Activated CD8-positive, alpha-beta T cell treated with anti-CD3 and anti-CD28 coated beads for 36 hours (primary cell): ENCODE measurements at regions not wholly inside any gene's neighbourhood (a gene's known extent, or its start where the extent isn't known, plus 50 kb on each side); places are given as distances from the start of the nearest gene placed in this dataset.

Experiments
- ATAC-seq: fragments of 200-7000 bp; cut with Tn5 transposase; one replicate; pipeline ENCODE4 v1.10.0; 2021; ENCODE audit warnings: mild to moderate bottlenecking, moderate library complexity
- CTCF ChIA-PET: fragments of 350-600 bp; sonication (Branson Sonifier 250); formaldehyde crosslinking; loops from one replicate; lab custom pipeline; 2021; ENCODE audit warnings: antibody characterized with exemption; lab: Charles Lee
- POLR2A ChIA-PET: fragments of 350-600 bp; sonication (Branson Sonifier 250); formaldehyde crosslinking; loops from one replicate; lab custom pipeline; 2021; ENCODE audit warnings: antibody characterized with exemption; lab: Charles Lee
- DNase-seq: peaks from one replicate; pipeline ENCODE4 v3.0.0-alpha.2; 2020
- H3K27ac Mint-ChIP-seq: one replicate; pipeline ENCODE4 v1.8.0; 2021; ENCODE audit warnings: mild to moderate bottlenecking, mixed read lengths
- H3K27me3 Mint-ChIP-seq: one replicate; pipeline ENCODE4 v1.8.0; 2021; ENCODE audit warnings: mixed read lengths
- H3K36me3 Mint-ChIP-seq: one replicate; pipeline ENCODE4 v1.8.0; 2021; ENCODE audit warnings: low read depth, mixed read lengths
- H3K4me1 Mint-ChIP-seq: one replicate; pipeline ENCODE4 v1.8.0; 2021; ENCODE audit warnings: low read depth, mixed read lengths
- H3K4me3 Mint-ChIP-seq: one replicate; pipeline ENCODE4 v1.8.0; 2021; ENCODE audit warnings: mild to moderate bottlenecking, moderate library complexity, mixed read lengths
- H3K9me3 Mint-ChIP-seq: one replicate; pipeline ENCODE4 v1.8.0; 2021; ENCODE audit warnings: mixed read lengths
- intact Hi-C: fragments of 100-400 bp; cut with micrococcal nuclease; formaldehyde crosslinking; loops from one replicate; pipeline ENCODE4 v1.10.0; 2022
- TF ChIP-seq, protein P1 (sequence below): fragments of 200-600 bp; IDR thresholded peaks from one replicate; pipeline ENCODE4 v1.8.0; 2022; ENCODE audit warnings: antibody characterized with exemption, mild to moderate bottlenecking

DNA sequence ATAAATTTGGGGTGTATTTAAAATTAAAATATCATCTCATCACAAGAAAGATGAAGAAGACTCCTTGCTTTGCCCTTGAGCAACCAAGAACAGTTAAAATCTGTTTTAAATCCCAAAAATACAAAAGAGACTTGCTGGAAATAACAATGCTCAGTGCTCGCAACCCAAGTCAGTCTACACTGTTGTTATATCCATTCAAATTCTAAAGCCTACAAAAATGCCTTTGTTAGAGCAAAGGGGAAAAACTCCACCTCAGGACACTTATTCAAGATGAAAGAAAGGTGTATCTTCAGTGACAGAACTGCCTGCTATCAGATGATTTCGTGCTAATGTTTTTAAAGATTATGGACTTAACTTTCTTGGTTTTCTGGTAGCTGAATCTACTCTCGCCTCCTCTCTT is 111.9 kb upstream of the TANK start:
- H3K9me3 Mint-ChIP-seq, result no peaks in the 10 kb centered on the region
- H3K36me3 Mint-ChIP-seq, result no peaks in the 10 kb centered on the region
- H3K27me3 Mint-ChIP-seq, result peaks cover 28% of the 10 kb centered on the region
- TF ChIP-seq, protein P1, sequence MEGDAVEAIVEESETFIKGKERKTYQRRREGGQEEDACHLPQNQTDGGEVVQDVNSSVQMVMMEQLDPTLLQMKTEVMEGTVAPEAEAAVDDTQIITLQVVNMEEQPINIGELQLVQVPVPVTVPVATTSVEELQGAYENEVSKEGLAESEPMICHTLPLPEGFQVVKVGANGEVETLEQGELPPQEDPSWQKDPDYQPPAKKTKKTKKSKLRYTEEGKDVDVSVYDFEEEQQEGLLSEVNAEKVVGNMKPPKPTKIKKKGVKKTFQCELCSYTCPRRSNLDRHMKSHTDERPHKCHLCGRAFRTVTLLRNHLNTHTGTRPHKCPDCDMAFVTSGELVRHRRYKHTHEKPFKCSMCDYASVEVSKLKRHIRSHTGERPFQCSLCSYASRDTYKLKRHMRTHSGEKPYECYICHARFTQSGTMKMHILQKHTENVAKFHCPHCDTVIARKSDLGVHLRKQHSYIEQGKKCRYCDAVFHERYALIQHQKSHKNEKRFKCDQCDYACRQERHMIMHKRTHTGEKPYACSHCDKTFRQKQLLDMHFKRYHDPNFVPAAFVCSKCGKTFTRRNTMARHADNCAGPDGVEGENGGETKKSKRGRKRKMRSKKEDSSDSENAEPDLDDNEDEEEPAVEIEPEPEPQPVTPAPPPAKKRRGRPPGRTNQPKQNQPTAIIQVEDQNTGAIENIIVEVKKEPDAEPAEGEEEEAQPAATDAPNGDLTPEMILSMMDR, result no peak
- no peaks in the 10 kb centered on the region for H3K4me1 Mint-ChIP-seq
- ATAC-seq (no peak), DNase-seq (no peak)
- intact Hi-C loops, result no loop called here
- POLR2A ChIA-PET, result interaction anchor here (1.1 kb wide), 1 partner anchor 10 kb away, joined by 3 read pairs; no protein-coding TSS in a partner anchor
- CTCF ChIA-PET, result interaction anchor here (1.7 to 2.7 kb wide), 2 partner anchors 15 kb away, joined by 9 to 14 read pairs; no protein-coding TSS in a partner anchor
- no peak overlapping the region for H3K4me3 Mint-ChIP-seq
- H3K27ac Mint-ChIP-seq, result no peak overlapping the region

DNA sequence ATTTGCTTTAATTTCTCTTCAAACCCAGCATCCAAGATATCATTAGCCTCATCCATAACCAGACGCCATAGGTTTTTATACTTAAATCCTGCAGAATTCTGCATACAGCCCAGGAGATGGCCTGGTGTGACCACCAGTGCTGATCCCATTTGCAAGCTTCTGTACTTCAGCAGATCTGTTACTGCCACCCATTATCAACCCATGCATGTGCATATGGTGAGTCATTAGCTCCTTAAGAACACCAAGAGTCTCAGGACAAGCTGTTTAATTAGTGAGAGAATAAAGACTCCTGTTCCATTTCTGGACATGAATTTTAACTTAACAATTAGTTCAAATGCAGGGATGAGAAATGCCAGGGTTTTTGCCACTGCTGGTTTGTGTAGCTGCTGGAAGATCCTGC is 110.7 kb upstream of the TANK start:
- TF ChIP-seq, protein P1, result no peak
- POLR2A ChIA-PET, result no interaction called here
- intact Hi-C loops, result no loop called here
- ATAC-seq, result no peak
- no peaks in the 10 kb centered on the region for H3K36me3 Mint-ChIP-seq
- H3K9me3 Mint-ChIP-seq, result no peaks in the 10 kb centered on the region
- H3K27ac Mint-ChIP-seq, result no peak overlapping the region
- no peaks in the 10 kb centered on the region for H3K4me1 Mint-ChIP-seq
- DNase-seq, result no peak
- peaks cover 24% of the 10 kb centered on the region for H3K27me3 Mint-ChIP-seq
- H3K4me3 Mint-ChIP-seq, result no peak overlapping the region
- CTCF ChIA-PET, result interaction anchor here (1.7 kb wide), 1 partner anchor 14 kb away, joined by 9 read pairs; no protein-coding TSS in a partner anchor

DNA sequence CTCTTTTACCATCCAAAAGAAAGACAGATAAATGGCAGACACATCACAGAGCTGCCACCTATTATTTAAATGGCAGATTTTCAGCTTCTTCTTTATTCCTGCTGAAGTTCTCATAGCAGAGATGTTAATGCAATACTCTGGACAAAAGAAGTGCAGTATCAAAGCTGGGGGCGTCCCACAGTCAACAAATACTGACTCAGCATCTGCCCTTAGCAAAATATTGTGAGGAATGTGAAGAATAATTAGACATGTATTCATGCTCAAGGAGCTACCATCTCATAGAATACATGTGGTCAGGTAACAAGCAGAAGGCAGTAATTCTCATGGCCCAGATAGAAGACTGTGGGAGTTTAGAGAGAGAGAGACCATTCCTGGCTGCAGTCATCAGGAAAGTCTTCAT is 108.0 kb upstream of the TANK start:
- ATAC-seq (no peak), DNase-seq (no peak)
- ChIA-PET POLR2A (interaction anchor here (0.7 to 1.2 kb wide), 2 partner anchors 11 to 13 kb away, joined by 3 read pairs; no protein-coding TSS in a partner anchor), CTCF (interaction anchor here (5.6 kb wide), 1 partner anchor 11 kb away, joined by 26 read pairs; no protein-coding TSS in a partner anchor)
- Mint-ChIP-seq H3K27me3 (peaks cover 21% of the 10 kb centered on the region), H3K27ac (no peak overlapping the region), H3K4me1 (no peaks in the 10 kb centered on the region), H3K9me3 (peaks cover 7% of the 10 kb centered on the region), H3K4me3 (no peak overlapping the region), H3K36me3 (no peaks in the 10 kb centered on the region)
- TF ChIP-seq, protein P1, result no peak
- intact Hi-C loops, result no loop called here

DNA sequence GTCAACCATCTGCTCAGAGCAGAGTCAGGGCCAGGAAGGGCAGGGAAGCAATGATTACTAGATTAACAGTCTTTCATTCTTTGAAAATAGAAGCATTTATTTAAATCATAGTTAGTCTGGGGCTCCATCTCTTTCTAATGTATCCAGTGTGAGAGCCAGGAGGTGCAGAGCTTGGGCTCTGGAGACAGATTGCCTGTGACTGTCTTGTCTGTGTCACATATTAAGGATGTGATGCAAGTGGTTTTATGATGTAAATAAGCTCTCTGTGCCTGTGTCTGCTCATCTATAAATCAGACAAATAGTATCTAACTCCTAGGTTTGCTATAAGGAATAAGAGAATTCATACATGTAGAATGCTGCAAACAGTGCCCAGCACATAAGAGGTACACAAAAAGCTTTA is 104.9 kb upstream of the TANK start:
- Mint-ChIP-seq H3K27ac (no peak overlapping the region), H3K4me3 (no peak overlapping the region), H3K36me3 (no peaks in the 10 kb centered on the region), H3K9me3 (peaks cover 7% of the 10 kb centered on the region), H3K4me1 (no peaks in the 10 kb centered on the region), H3K27me3 (peaks cover 13% of the 10 kb centered on the region)
- intact Hi-C loops, result no loop called here
- DNase-seq (no peak), ATAC-seq (no peak)
- ChIA-PET POLR2A (interaction anchor here (1.1 kb wide), 1 partner anchor 22 kb away, joined by 3 read pairs; no protein-coding TSS in a partner anchor), CTCF (interaction anchor here (1.2 to 5.6 kb wide), 2 partner anchors 8 to 61 kb away, joined by 3 to 26 read pairs; no protein-coding TSS in a partner anchor)
- TF ChIP-seq, protein P1, result no peak

DNA sequence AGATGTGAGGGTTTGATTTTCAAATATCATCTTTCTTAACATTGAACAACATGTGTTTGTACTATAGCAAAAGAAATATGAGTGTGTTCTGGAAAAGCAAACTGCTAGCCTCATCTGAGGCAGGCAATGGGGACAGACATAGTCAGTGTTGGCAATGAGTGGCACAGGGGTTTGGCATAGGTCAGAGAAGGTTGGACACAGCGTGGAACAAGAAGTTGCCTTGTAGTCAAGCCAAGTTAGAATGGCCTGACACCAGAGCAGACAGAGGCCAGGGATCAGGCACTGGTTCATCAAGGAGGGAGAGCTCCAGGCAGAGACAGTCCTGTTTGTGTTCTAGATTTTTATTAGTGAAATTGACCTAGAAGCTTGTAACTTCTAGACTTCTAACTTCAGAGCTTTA is 100.8 kb upstream of the TANK start:
- no peaks in the 10 kb centered on the region for H3K36me3 Mint-ChIP-seq
- intact Hi-C loops, result no loop called here
- no peak overlapping the region for H3K27ac Mint-ChIP-seq
- POLR2A ChIA-PET, result no interaction called here
- peaks cover 4% of the 10 kb centered on the region for H3K4me1 Mint-ChIP-seq
- ATAC-seq (no peak), DNase-seq (no peak)
- no peak overlapping the region for H3K4me3 Mint-ChIP-seq
- CTCF ChIA-PET, result interaction anchor here (1.0 to 1.1 kb wide), 3 partner anchors 8 to 950 kb away, joined by 3 to 4 read pairs (median 3); no protein-coding TSS in a partner anchor
- H3K9me3 Mint-ChIP-seq, result peaks cover 7% of the 10 kb centered on the region
- TF ChIP-seq, protein P1, result no peak
- H3K27me3 Mint-ChIP-seq, result no peaks in the 10 kb centered on the region
